ENCODE measurements at regions not wholly inside any gene's neighbourhood (a gene's known extent, or its start where the extent isn't known, plus 50 kb on each side); places are given as distances from the start of the nearest gene placed in this dataset.

- Histone ChIP-seq H3K36me3 (ENCODE audit: control insufficient read depth in 2 of 2, extremely low read depth in 1 of 2, insufficient read depth in 2 of 2, low read length in 2 of 2) (no peaks in the 10 kb centered on the region), H3K4me3 (replicated peaks in 1 of 3; ENCODE audit: insufficient read depth in 1 of 3, low read depth in 1 of 3, low read length in 3 of 3) (no peak overlapping the region), H3K4me2 (ENCODE audit: insufficient read depth, low read length) (no peak overlapping the region), H3K9me1 (replicated peaks; ENCODE audit: control insufficient read depth, extremely low read depth, insufficient read depth, low read length) (no peaks in the 10 kb centered on the region), H3K9ac (replicated peaks; ENCODE audit: extremely low read depth, insufficient read depth, low read length) (no peak overlapping the region), H3K9me3 (replicated peaks; ENCODE audit: control insufficient read depth, insufficient read depth, low read length) (no peaks in the 10 kb centered on the region), H2AFZ (ENCODE audit: low read depth, low read length) (no peak overlapping the region), H3K79me2 (ENCODE audit: control insufficient read depth, insufficient read depth, low read length) (no peaks in the 10 kb centered on the region), H3K27me3 (ENCODE audit: control insufficient read depth in 2 of 2, insufficient read depth in 2 of 2, low read length in 2 of 2) (peaks cover 0 to 8% of the 10 kb centered on the region in 2 experiments), H3K4me1 (ENCODE audit: control insufficient read depth, extremely low read depth, insufficient read depth, low read length) (no peaks in the 10 kb centered on the region), H4K20me1 (replicated peaks; ENCODE audit: control insufficient read depth, extremely low read depth, insufficient read depth, low read length) (no peaks in the 10 kb centered on the region), H3K27ac (ENCODE audit: insufficient read depth, low read depth, low read length) (no peak overlapping the region)
- no TSS peak for BruUV-seq (replicated peaks)
- no peak for TF ChIP-seq MYC (IDR thresholded peaks at IDR 0.05; ENCODE audit: low read depth, low read length)
- no peak for TF ChIP-seq CTCF (IDR thresholded peaks at IDR 0.05; ENCODE audit: extremely low read depth in 1 of 2, insufficient read depth in 1 of 2, low read depth in 1 of 2, low read length in 2 of 2)
- no peak for TF ChIP-seq JUN (IDR thresholded peaks at IDR 0.05; ENCODE audit: borderline replicate concordance, insufficient read depth, insufficient read length, low read depth)
- no peak for TF ChIP-seq EZH2 (IDR thresholded peaks at IDR 0.05; ENCODE audit: borderline replicate concordance, low read depth, low read length, severe bottlenecking)
- TF ChIP-seq POLR2AphosphoS5 (IDR thresholded peaks at IDR 0.05; ENCODE audit: insufficient read depth, low read depth, low read length) = no peak
- TF ChIP-seq GATA2 (IDR thresholded peaks at IDR 0.05; ENCODE audit: insufficient read depth, insufficient read length, low read depth, low read length) = no peak
- no peak for TF ChIP-seq POLR2A (IDR thresholded peaks at IDR 0.05; ENCODE audit: low read depth, low read length)
- no peak for TF ChIP-seq FOS (IDR thresholded peaks at IDR 0.05; ENCODE audit: borderline replicate concordance, insufficient read depth, low read length)
- no peak for TF ChIP-seq MAX (IDR thresholded peaks at IDR 0.05; ENCODE audit: insufficient read depth, insufficient read length)
- dilution Hi-C loops (cut with MboI; ENCODE audit: extremely low pct_ligation_motif_present, low sequenced_read_pairs) = no loop called here
- no peak for DNase-seq (ENCODE audit: low read depth, low spot score)
- ChIA-PET POLR2A (no interaction called here), CTCF (no interaction called here)
- FAIRE-seq = no peak
- intact Hi-C loops (cut with micrococcal nuclease) = no loop called here
Observed at GRCh38 chr2:161556440-161556839, 67.8 kb upstream of the SLC4A10 start.
